ENCODE measurements at regions not wholly inside any gene's neighbourhood (a gene's known extent, or its start where the extent isn't known, plus 50 kb on each side); places are given as distances from the start of the nearest gene placed in this dataset.

GRCh38 chr14:85024931-85025330, 505.0 kb upstream of the FLRT2 start:
- no peak overlapping the region for H3K4me3 ChIP-seq (ENCODE audit: low read depth, low read length)
- no peak for DNase-seq (ENCODE audit: low read depth)
- TF ChIP-seq CTCF (IDR thresholded peaks at IDR 0.05; ENCODE audit: insufficient read depth, low read depth, low read length, missing control alignments): no peak

GRCh38 chr14:85027681-85028370, 502.1 kb upstream of the FLRT2 start:
- no peak overlapping the region for H3K4me3 ChIP-seq (ENCODE audit: low read depth, low read length)
- no peak for TF ChIP-seq CTCF (IDR thresholded peaks at IDR 0.05; ENCODE audit: insufficient read depth, low read depth, low read length, missing control alignments)
- DNase-seq (ENCODE audit: low read depth): no peak

- H3K4me3 ChIP-seq (ENCODE audit: low read depth, low read length): no peak overlapping the region
- no peak for TF ChIP-seq CTCF (IDR thresholded peaks at IDR 0.05; ENCODE audit: insufficient read depth, low read depth, low read length, missing control alignments)
- no peak for DNase-seq (ENCODE audit: low read depth)
Observed at GRCh38 chr14:85037411-85037810, 492.5 kb upstream of the FLRT2 start.

GRCh38 chr14:85038526-85039352, 491.2 kb upstream of the FLRT2 start:
- DNase-seq (ENCODE audit: low read depth): no peak
- no peak overlapping the region for H3K4me3 ChIP-seq (ENCODE audit: low read depth, low read length)
- no peak for TF ChIP-seq CTCF (IDR thresholded peaks at IDR 0.05; ENCODE audit: insufficient read depth, low read depth, low read length, missing control alignments)

- DNase-seq (ENCODE audit: low read depth): no peak
- TF ChIP-seq CTCF (IDR thresholded peaks at IDR 0.05; ENCODE audit: insufficient read depth, low read depth, low read length, missing control alignments): no peak
- no peak overlapping the region for H3K4me3 ChIP-seq (ENCODE audit: low read depth, low read length)
Observed at GRCh38 chr14:85039353-85039626, 490.7 kb upstream of the FLRT2 start.

- TF ChIP-seq CTCF (IDR thresholded peaks at IDR 0.05; ENCODE audit: insufficient read depth, low read depth, low read length, missing control alignments): no peak
- DNase-seq (ENCODE audit: low read depth): no peak
- H3K4me3 ChIP-seq (ENCODE audit: low read depth, low read length): no peak overlapping the region
Observed at GRCh38 chr14:85040046-85040685, 489.8 kb upstream of the FLRT2 start.

Measured in GM12865 (cell line).